ENCODE measurements at regions not wholly inside any gene's neighbourhood (a gene's known extent, or its start where the extent isn't known, plus 50 kb on each side); places are given as distances from the start of the nearest gene placed in this dataset.

- ChIA-PET POLR2A (no interaction called here), CTCF (no interaction called here)
- no peaks in the 10 kb centered on the region for H3K36me3 ChIP-seq (ENCODE audit: control insufficient read depth, insufficient read depth, low read length)
- DNase-seq (ENCODE audit: low read depth, low spot score): no peak
- intact Hi-C loops (cut with micrococcal nuclease; ENCODE audit: unreplicated experiment) (no loop called here), in situ Hi-C loops (cut with HindIII; ENCODE audit: low pct_unique_long_range_greater_than_20kb, low sequenced_read_pairs) (no loop called here)
- ATAC-seq: no peak
- no peak overlapping the region for H3K27ac ChIP-seq (ENCODE audit: low read length)
- H3K9me3 ChIP-seq (ENCODE audit: control insufficient read depth, insufficient read depth, low read depth, low read length): no peaks in the 10 kb centered on the region
- H3K27me3 ChIP-seq (ENCODE audit: control insufficient read depth, insufficient read depth, low read length): no peaks in the 10 kb centered on the region
- H3K4me1 ChIP-seq (ENCODE audit: control insufficient read depth, insufficient read depth, low read length): no peaks in the 10 kb centered on the region
- TF ChIP-seq TCF7L2 (IDR thresholded peaks at IDR 0.05; ENCODE audit: low read depth, low read length) (no peak), REST (IDR thresholded peaks at IDR 0.05; ENCODE audit: insufficient read depth in 1 of 2, low read depth in 2 of 2, low read length in 1 of 2) (no peak), SIN3A (IDR thresholded peaks at IDR 0.05; ENCODE audit: borderline replicate concordance, insufficient read depth, low read depth, low read length) (no peak), POLR2AphosphoS5 (IDR thresholded peaks at IDR 0.05; ENCODE audit: low read depth, low read length) (no peak)
- BruUV-seq (replicated peaks): no TSS peak
- no peak overlapping the region for H3K4me3 ChIP-seq (ENCODE audit: low read depth in 2 of 2, low read length in 2 of 2)
Observed at GRCh38 chr16:64158941-64159588, 962.8 kb downstream of the CDH11 start.

- Histone ChIP-seq H3K36me3 (ENCODE audit: control insufficient read depth, insufficient read depth, low read length) (no peaks in the 10 kb centered on the region), H3K4me3 (ENCODE audit: low read depth in 2 of 2, low read length in 2 of 2) (no peak overlapping the region), H3K27ac (ENCODE audit: low read length) (no peak overlapping the region), H3K27me3 (ENCODE audit: control insufficient read depth, insufficient read depth, low read length) (no peaks in the 10 kb centered on the region), H3K9me3 (ENCODE audit: control insufficient read depth, insufficient read depth, low read depth, low read length) (no peaks in the 10 kb centered on the region), H3K4me1 (ENCODE audit: control insufficient read depth, insufficient read depth, low read length) (no peaks in the 10 kb centered on the region)
- CTCF ChIA-PET: no interaction called here
- no peak for ATAC-seq
- no peak for DNase-seq (ENCODE audit: low read depth, low spot score)
- no peak for TF ChIP-seq POLR2AphosphoS5 (IDR thresholded peaks at IDR 0.05; ENCODE audit: low read depth, low read length)
- no peak for TF ChIP-seq SIN3A (IDR thresholded peaks at IDR 0.05; ENCODE audit: borderline replicate concordance, insufficient read depth, low read depth, low read length)
- TF ChIP-seq REST (IDR thresholded peaks at IDR 0.05; ENCODE audit: insufficient read depth in 1 of 2, low read depth in 2 of 2, low read length in 1 of 2): no peak
- TF ChIP-seq TCF7L2 (IDR thresholded peaks at IDR 0.05; ENCODE audit: low read depth, low read length): no peak
- no peak for TF ChIP-seq CTCF (IDR thresholded peaks at IDR 0.05)
- POLR2A ChIA-PET: no interaction called here
- BruUV-seq (replicated peaks): no TSS peak
- intact Hi-C loops (cut with micrococcal nuclease; ENCODE audit: unreplicated experiment): no loop called here
- in situ Hi-C loops (cut with HindIII; ENCODE audit: low pct_unique_long_range_greater_than_20kb, low sequenced_read_pairs): no loop called here
Observed at GRCh38 chr16:64153718-64154117, 968.1 kb downstream of the CDH11 start.
